Parathyroid adenoma (tissue), 2 donors: ENCODE measurements at regions not wholly inside any gene's neighbourhood (a gene's known extent, or its start where the extent isn't known, plus 50 kb on each side); places are given as distances from the start of the nearest gene placed in this dataset.
A peak's percentile ranks its signal among the peaks of the same experiment; 100 is the strongest.

Experiments used
- H2AFZ ChIP-seq: fragments of 300-600 bp; sonication (generic); one replicate; pipeline ENCODE4 v1.7.0; 2017; ENCODE audit warnings: antibody characterized with exemption, mild to moderate bottlenecking
- H3K27ac ChIP-seq: fragments of 300-600 bp; sonication (generic); one replicate; pipeline ENCODE4 v1.7.0; 2017
- H3K27me3 ChIP-seq: fragments of 300-600 bp; sonication (generic); one replicate; pipeline ENCODE4 v1.7.0; 2017; ENCODE audit warnings: low read length; ENCODE audit not compliant: control insufficient read depth, insufficient read depth
- H3K36me3 ChIP-seq: fragments of 300-600 bp; sonication (generic); one replicate; pipeline ENCODE4 v1.7.0; 2017; ENCODE audit warnings: low read length; ENCODE audit not compliant: control insufficient read depth, insufficient read depth
- H3K4me1 ChIP-seq: fragments of 300-600 bp; sonication (generic); one replicate; pipeline ENCODE4 v1.7.0; 2017; ENCODE audit warnings: control low read depth
- H3K4me2 ChIP-seq: fragments of 300-600 bp; sonication (generic); one replicate; pipeline ENCODE4 v1.7.0; 2017; ENCODE audit warnings: low read length
- H3K4me3 ChIP-seq: fragments of 300-600 bp; sonication (generic); one replicate; pipeline ENCODE4 v1.7.0; 2017; ENCODE audit warnings: low read depth, low read length
- H3K79me2 ChIP-seq: fragments of 300-600 bp; sonication (generic); one replicate; pipeline ENCODE4 v1.7.0; 2017; ENCODE audit warnings: control low read depth
- H3K9ac ChIP-seq: fragments of 300-600 bp; sonication (generic); one replicate; pipeline ENCODE4 v1.7.0; 2017; ENCODE audit warnings: mild to moderate bottlenecking
- H3K9me3 ChIP-seq: fragments of 300-600 bp; sonication (generic); one replicate; pipeline ENCODE4 v1.7.0; 2017; ENCODE audit warnings: low read length; ENCODE audit not compliant: control insufficient read depth
- CTCF ChIP-seq: fragments of 300-600 bp; sonication (generic); IDR thresholded peaks from one replicate; pipeline ENCODE4 v1.7.0; 2017; ENCODE audit warnings: antibody characterized with exemption, mild to moderate bottlenecking
- donor health status: primary hyperparathyroidism.

- no peak overlapping the region for H2AFZ ChIP-seq
- no peak overlapping the region for H3K4me2 ChIP-seq
- H3K4me3 ChIP-seq: no peak overlapping the region
- H3K4me1 ChIP-seq: no peaks in the 10 kb centered on the region
- no peaks in the 10 kb centered on the region for H3K36me3 ChIP-seq
- H3K9ac ChIP-seq: no peak overlapping the region
- no peaks in the 10 kb centered on the region for H3K27me3 ChIP-seq
- no peaks in the 10 kb centered on the region for H3K9me3 ChIP-seq
- no peaks in the 10 kb centered on the region for H3K79me2 ChIP-seq
- no peak overlapping the region for H3K27ac ChIP-seq
- no peak for TF ChIP-seq CTCF
Measured at GRCh38 chr10:107930037-107930436, 765.5 kb upstream of the SORCS1 start.

GRCh38 chr10:107924458-107924857, 760.0 kb upstream of the SORCS1 start:
- Histone ChIP-seq H3K27me3 (no peaks in the 10 kb centered on the region), H2AFZ (no peak overlapping the region), H3K36me3 (no peaks in the 10 kb centered on the region), H3K4me1 (no peaks in the 10 kb centered on the region), H3K79me2 (no peaks in the 10 kb centered on the region), H3K4me3 (no peak overlapping the region), H3K9ac (no peak overlapping the region), H3K9me3 (no peaks in the 10 kb centered on the region), H3K4me2 (no peak overlapping the region), H3K27ac (no peak overlapping the region)
- TF ChIP-seq CTCF: no peak

- no peak overlapping the region for H2AFZ ChIP-seq
- H3K79me2 ChIP-seq: no peaks in the 10 kb centered on the region
- H3K36me3 ChIP-seq: no peaks in the 10 kb centered on the region
- H3K4me1 ChIP-seq: no peaks in the 10 kb centered on the region
- no peaks in the 10 kb centered on the region for H3K9me3 ChIP-seq
- H3K4me2 ChIP-seq: no peak overlapping the region
- H3K27me3 ChIP-seq: no peaks in the 10 kb centered on the region
- no peak overlapping the region for H3K9ac ChIP-seq
- no peak for TF ChIP-seq CTCF
- H3K27ac ChIP-seq: no peak overlapping the region
- H3K4me3 ChIP-seq: no peak overlapping the region
Measured at GRCh38 chr10:107919626-107920235, 755.2 kb upstream of the SORCS1 start.

GRCh38 chr10:107918171-107918570, 753.7 kb upstream of the SORCS1 start:
- no peak overlapping the region for H3K27ac ChIP-seq
- no peak for TF ChIP-seq CTCF
- no peaks in the 10 kb centered on the region for H3K79me2 ChIP-seq
- no peaks in the 10 kb centered on the region for H3K9me3 ChIP-seq
- no peak overlapping the region for H3K4me2 ChIP-seq
- H3K9ac ChIP-seq: no peak overlapping the region
- H3K36me3 ChIP-seq: no peaks in the 10 kb centered on the region
- no peak overlapping the region for H3K4me3 ChIP-seq
- H3K4me1 ChIP-seq: no peaks in the 10 kb centered on the region
- no peak overlapping the region for H2AFZ ChIP-seq
- no peaks in the 10 kb centered on the region for H3K27me3 ChIP-seq

GRCh38 chr10:107915215-107915610, 750.7 kb upstream of the SORCS1 start:
- no peaks in the 10 kb centered on the region for H3K79me2 ChIP-seq
- no peak for TF ChIP-seq CTCF
- no peak overlapping the region for H3K4me3 ChIP-seq
- no peaks in the 10 kb centered on the region for H3K4me1 ChIP-seq
- no peaks in the 10 kb centered on the region for H3K36me3 ChIP-seq
- H3K9me3 ChIP-seq: no peaks in the 10 kb centered on the region
- H3K27me3 ChIP-seq: no peaks in the 10 kb centered on the region
- peak overlapping the region; percentile 72 for H3K4me2 ChIP-seq
- no peak overlapping the region for H2AFZ ChIP-seq
- no peak overlapping the region for H3K9ac ChIP-seq
- no peak overlapping the region for H3K27ac ChIP-seq
